OCI-LY1 (cell line): ENCODE measurements at regions not wholly inside any gene's neighbourhood (a gene's known extent, or its start where the extent isn't known, plus 50 kb on each side); places are given as distances from the start of the nearest gene placed in this dataset.
A peak's percentile ranks its signal among the peaks of the same experiment; 100 is the strongest.

Experiments
- H2AFZ ChIP-seq: fragments of 200-600 bp; sonication (generic), shearing (Covaris generic); 2 replicates; pipeline ENCODE4 v1.6.0; 2014; ENCODE audit warnings: antibody characterized with exemption, mild to moderate bottlenecking, low read length
- H3F3A ChIP-seq: fragments of 200-600 bp; sonication (generic), shearing (Covaris generic); 2 replicates; pipeline ENCODE4 v1.6.0; 2014; ENCODE audit warnings: mild to moderate bottlenecking, antibody characterized with exemption, low read length, moderate library complexity; ENCODE audit not compliant: insufficient read depth
- H3K27ac ChIP-seq: fragments of 200-600 bp; sonication (generic); 2 replicates; pipeline ENCODE4 v1.5.1; 2014; ENCODE audit warnings: low read length, mixed run types, mild to moderate bottlenecking, low read depth; ENCODE audit not compliant: poor library complexity, severe bottlenecking
- H3K27me3 ChIP-seq: fragments of 200-600 bp; sonication (generic); 2 replicates; pipeline ENCODE4 v1.6.0; 2014; ENCODE audit warnings: antibody characterized with exemption, mild to moderate bottlenecking, low read length, moderate library complexity; ENCODE audit not compliant: insufficient read depth
- H3K36me3 ChIP-seq: fragments of 200-600 bp; sonication (generic); 2 replicates; pipeline ENCODE4 v1.6.1; 2014; ENCODE audit warnings: mild to moderate bottlenecking, antibody characterized with exemption, low read length, moderate library complexity, mixed read lengths; ENCODE audit not compliant: insufficient read depth
- H3K4me1 ChIP-seq: fragments of 200-600 bp; sonication (generic); 2 replicates; pipeline ENCODE4 v1.5.1; 2014; ENCODE audit warnings: mild to moderate bottlenecking, low read length, moderate library complexity; ENCODE audit not compliant: insufficient read depth, severe bottlenecking
- H3K4me2 ChIP-seq: fragments of 200-600 bp; sonication (generic), shearing (Covaris generic); 2 replicates; pipeline ENCODE4 v1.6.1; 2014; ENCODE audit warnings: low read length
- H3K4me3 ChIP-seq: fragments of 200-600 bp; sonication (generic); 2 replicates; pipeline ENCODE4 v1.5.1; 2014; ENCODE audit warnings: low read length, low read depth, mild to moderate bottlenecking, mixed read lengths; ENCODE audit not compliant: poor library complexity, severe bottlenecking
- H3K79me2 ChIP-seq: fragments of 200-600 bp; shearing (Covaris generic); 2 replicates; pipeline ENCODE4 v1.6.1; 2016; ENCODE audit warnings: mixed run types, low read length, mixed read lengths; ENCODE audit not compliant: insufficient read depth
- H3K9ac ChIP-seq: fragments of 200-600 bp; sonication (generic), shearing (Covaris generic); 2 replicates; pipeline ENCODE4 v1.6.1; 2014; ENCODE audit warnings: mild to moderate bottlenecking, low read length, mixed read lengths
- H3K9me2 ChIP-seq: fragments of 200-600 bp; sonication (generic), shearing (Covaris generic); 2 replicates; pipeline ENCODE4 v1.6.1; 2014; ENCODE audit warnings: low read depth, mild to moderate bottlenecking, low read length, mixed read lengths
- H3K9me3 ChIP-seq: fragments of 200-600 bp; shearing (Covaris generic); 2 replicates; pipeline ENCODE4 v1.6.1; 2014; ENCODE audit warnings: low read length, mixed read lengths
- H4K20me1 ChIP-seq: fragments of 200-600 bp; sonication (generic), shearing (Covaris generic); 2 replicates; pipeline ENCODE4 v1.6.0; 2016; ENCODE audit warnings: mild to moderate bottlenecking, low read length; ENCODE audit not compliant: insufficient read depth
- CTCF ChIP-seq: fragments of 200-600 bp; sonication (generic), shearing (Covaris generic); IDR thresholded peaks from 2 replicates; pipeline ENCODE4 v1.5.1; 2017; ENCODE audit warnings: mild to moderate bottlenecking, antibody characterized with exemption, low read length, moderate library complexity, mixed read lengths
- EZH2 ChIP-seq: fragments of 200-600 bp; sonication (generic), shearing (Covaris generic); IDR thresholded peaks from 2 replicates; pipeline ENCODE4 v1.8.0; 2017; ENCODE audit warnings: borderline replicate concordance, mixed run types, mild to moderate bottlenecking, antibody characterized with exemption, low read length, moderate library complexity, mixed read lengths

DNA sequence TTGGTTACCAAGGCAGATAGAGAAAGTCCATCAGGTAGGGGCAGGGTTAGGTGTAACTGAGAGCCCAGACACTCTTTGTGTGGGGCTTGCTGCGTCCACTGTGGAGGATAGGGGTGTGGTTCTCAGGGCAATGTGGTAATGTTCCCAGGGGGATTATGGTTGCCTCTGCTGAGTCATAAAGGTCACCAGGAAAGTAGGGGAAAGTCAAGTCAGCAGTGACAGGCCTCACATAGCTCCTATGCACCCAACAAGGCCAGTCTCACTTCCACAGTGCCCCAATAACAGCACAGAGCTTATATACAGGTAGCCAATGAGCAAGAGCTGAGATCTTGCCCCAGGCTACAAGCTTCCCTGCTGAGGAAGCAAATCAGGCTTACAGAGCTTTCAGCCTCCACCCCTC is 1438.0 kb upstream of the ZEB2 start:
- no peaks in the 10 kb centered on the region for H3K79me2 ChIP-seq
- TF ChIP-seq CTCF (no peak), EZH2 (no peak)
- H3K27ac ChIP-seq = no peak overlapping the region
- no peak overlapping the region for H2AFZ ChIP-seq
- H3K36me3 ChIP-seq = no peaks in the 10 kb centered on the region
- H3K9me3 ChIP-seq = peaks cover 7% of the 10 kb centered on the region
- no peak overlapping the region for H3K9ac ChIP-seq
- no peaks in the 10 kb centered on the region for H3K9me2 ChIP-seq
- H3F3A ChIP-seq = no peaks in the 10 kb centered on the region
- no peak overlapping the region for H3K4me3 ChIP-seq
- H4K20me1 ChIP-seq = no peaks in the 10 kb centered on the region
- H3K27me3 ChIP-seq = no peaks in the 10 kb centered on the region
- H3K4me2 ChIP-seq = no peak overlapping the region
- no peaks in the 10 kb centered on the region for H3K4me1 ChIP-seq

GRCh38 chr2:145939949-145940348 is 1420.0 kb upstream of the ZEB2 start:
- Histone ChIP-seq H3F3A (no peaks in the 10 kb centered on the region), H3K4me1 (peaks cover 4% of the 10 kb centered on the region), H2AFZ (no peak overlapping the region), H3K4me2 (no peak overlapping the region), H3K27ac (no peak overlapping the region), H3K9ac (no peak overlapping the region), H3K9me2 (no peaks in the 10 kb centered on the region), H3K9me3 (no peaks in the 10 kb centered on the region), H3K4me3 (no peak overlapping the region), H3K27me3 (no peaks in the 10 kb centered on the region), H3K36me3 (no peaks in the 10 kb centered on the region), H4K20me1 (no peaks in the 10 kb centered on the region), H3K79me2 (no peaks in the 10 kb centered on the region)
- TF ChIP-seq CTCF (no peak), EZH2 (no peak)

GRCh38 chr2:145935016-145935415 is 1415.1 kb upstream of the ZEB2 start:
- Histone ChIP-seq H2AFZ (peak overlapping the region; percentile 60; the same call in 1 of the 2 replicates), H3K9ac (no peak overlapping the region), H3K4me2 (no peak overlapping the region), H3K36me3 (no peaks in the 10 kb centered on the region), H3K79me2 (no peaks in the 10 kb centered on the region), H3K4me1 (peaks cover 22% of the 10 kb centered on the region), H3K27me3 (no peaks in the 10 kb centered on the region), H3K9me3 (no peaks in the 10 kb centered on the region), H3K4me3 (no peak overlapping the region), H3F3A (no peaks in the 10 kb centered on the region), H3K9me2 (no peaks in the 10 kb centered on the region), H4K20me1 (no peaks in the 10 kb centered on the region), H3K27ac (no peak overlapping the region)
- TF ChIP-seq EZH2 (no peak), CTCF (no peak)
